B cell (primary cell): ENCODE measurements at regions not wholly inside any gene's neighbourhood (a gene's known extent, or its start where the extent isn't known, plus 50 kb on each side); places are given as distances from the start of the nearest gene placed in this dataset.

Source experiments
- ATAC-seq: fragments of 200-7000 bp; cut with Tn5 transposase; one replicate; pipeline ENCODE4 v1.10.0; 2021; ENCODE audit warnings: low read depth, mild to moderate bottlenecking, moderate number of reproducible peaks, moderate library complexity
- CTCF ChIA-PET: fragments of 350-600 bp; sonication (Branson Sonifier 250); formaldehyde crosslinking; loops from one replicate; lab custom pipeline; 2021; ENCODE audit warnings: antibody characterized with exemption, inconsistent platforms; lab: Charles Lee
- POLR2A ChIA-PET: fragments of 350-600 bp; sonication (Branson Sonifier 250); formaldehyde crosslinking; loops from one replicate; lab custom pipeline; 2021; ENCODE audit warnings: antibody characterized with exemption; lab: Charles Lee
- DNase-seq: peaks from one replicate; pipeline ENCODE4 v3.0.0; 2013
- H2AFZ ChIP-seq: 2 replicates; pipeline ENCODE4 v1.6.1; 2012; ENCODE audit warnings: mild to moderate bottlenecking, low read depth, low read length; ENCODE audit not compliant: insufficient read depth, poor library complexity, severe bottlenecking
- H3K27ac ChIP-seq, 2 donors: 1 replicate in 1 of 2; 2 replicates in 1 of 2; pipeline ENCODE4 v1.5.1; 2012 to 2013; ENCODE audit warnings: low read length in 2 of 2, mild to moderate bottlenecking in 2 of 2, moderate library complexity in 1 of 2
- H3K27me3 ChIP-seq, 4 experiments: fragments of 200-600 bp in 1 of 4; sonication (generic) in 1 of 4; replicated peaks in 1 of 4; 1 replicate in 2 of 4; 2 replicates in 2 of 4; pipeline versions ENCODE4 v1.6.1 to v1.7.0; 2013 to 2016; ENCODE audit warnings: low read length in 3 of 4, mild to moderate bottlenecking in 2 of 4, mixed read lengths in 1 of 4, moderate library complexity in 1 of 4; ENCODE audit not compliant: insufficient read depth in 4 of 4, control insufficient read depth in 3 of 4; ENCODE audit errors: control extremely low read depth in 1 of 4
- H3K36me3 ChIP-seq, 2 experiments: replicated peaks in 1 of 2; 1 replicate in 1 of 2; 2 replicates in 1 of 2; pipeline versions ENCODE4 v1.6.1 to v1.7.1; 2013; ENCODE audit warnings: low read length in 1 of 2; ENCODE audit not compliant: insufficient read depth in 2 of 2, control insufficient read depth in 1 of 2; ENCODE audit errors: control extremely low read depth in 1 of 2, extremely low read depth in 1 of 2
- H3K4me1 ChIP-seq, 2 donors: fragments of 200-600 bp in 1 of 2; sonication (generic) in 1 of 2; 1 replicate in 1 of 2; 2 replicates in 1 of 2; pipeline versions ENCODE4 v1.5.1 to v1.6.1; 2013 to 2017; ENCODE audit warnings: low read length in 2 of 2; ENCODE audit not compliant: control insufficient read depth in 2 of 2, insufficient read depth in 2 of 2
- H3K4me2 ChIP-seq: replicated peaks from 2 replicates; pipeline ENCODE3; 2012; ENCODE audit warnings: mild to moderate bottlenecking, low read depth, low read length; ENCODE audit not compliant: poor library complexity, severe bottlenecking
- H3K4me3 ChIP-seq, 5 experiments: fragments of 200-600 bp in 1 of 5; sonication (generic) in 1 of 5; 1 replicate in 3 of 5; 2 replicates in 2 of 5; pipeline versions ENCODE4 v1.5.1 to v1.7.0; 2011 to 2016; ENCODE audit warnings: low read length in 4 of 5, mild to moderate bottlenecking in 4 of 5, low read depth in 2 of 5, control low read depth in 1 of 5, moderate library complexity in 1 of 5; ENCODE audit not compliant: insufficient read depth in 1 of 5; ENCODE audit errors: control extremely low read depth in 1 of 5, extremely low read depth in 1 of 5
- H3K79me2 ChIP-seq: fragments of 200-600 bp; sonication (generic); one replicate; pipeline ENCODE4 v1.6.0; 2016; ENCODE audit warnings: low read length; ENCODE audit not compliant: control insufficient read depth, insufficient read depth
- H3K9ac ChIP-seq: fragments of 200-600 bp; sonication (generic); 2 replicates; pipeline ENCODE4 v1.6.1; 2017; ENCODE audit warnings: mild to moderate bottlenecking, low read length, moderate library complexity
- H3K9me3 ChIP-seq, 3 donors: one replicate each; pipeline versions ENCODE4 v1.6.1 to v1.7.1; 2013; ENCODE audit warnings: low read length in 2 of 3; ENCODE audit not compliant: control insufficient read depth in 2 of 3, insufficient read depth in 1 of 3; ENCODE audit errors: control extremely low read depth in 1 of 3
- H4K20me1 ChIP-seq: 2 replicates; pipeline ENCODE4 v1.6.0; 2012; ENCODE audit warnings: mild to moderate bottlenecking, low read length; ENCODE audit not compliant: insufficient read depth, control insufficient read depth, poor library complexity, severe bottlenecking
- H3K27ac Mint-ChIP-seq: one replicate; pipeline ENCODE4 v1.8.0; 2021; ENCODE audit warnings: mixed read lengths
- H3K27me3 Mint-ChIP-seq: one replicate; pipeline ENCODE4 v1.8.0; 2021; ENCODE audit warnings: mixed read lengths
- H3K4me1 Mint-ChIP-seq: one replicate; pipeline ENCODE4 v1.8.0; 2021; ENCODE audit warnings: mixed read lengths
- H3K4me3 Mint-ChIP-seq: one replicate; pipeline ENCODE4 v1.8.0; 2021; ENCODE audit warnings: mixed read lengths
- H3K9me3 Mint-ChIP-seq: one replicate; pipeline ENCODE4 v1.8.0; 2022; ENCODE audit warnings: mixed read lengths; ENCODE audit not compliant: insufficient read depth
- CTCF ChIP-seq: fragments of 200-600 bp; IDR thresholded peaks from one replicate; pipeline ENCODE4 v1.8.0; 2022; ENCODE audit warnings: antibody characterized with exemption, mild to moderate bottlenecking
- EZH2 ChIP-seq: IDR thresholded peaks from 2 replicates; pipeline ENCODE4 v1.6.1; 2012; ENCODE audit warnings: borderline replicate concordance, low read depth, mild to moderate bottlenecking, moderate library complexity, low read length; ENCODE audit not compliant: insufficient read depth, poor library complexity, severe bottlenecking
- WGBS: methylation state at CpG from one replicate; pipeline ENCODE4 v1.1.5; 2013; ENCODE audit warnings: missing lambda C conversion rate; ENCODE audit not compliant: insufficient coverage; 5-methylcytosine and 5-hydroxymethylcytosine counted together
- intact Hi-C: fragments of 100-400 bp; cut with micrococcal nuclease; formaldehyde crosslinking; loops from one replicate; pipeline ENCODE4 v1.10.0; 2022

DNA sequence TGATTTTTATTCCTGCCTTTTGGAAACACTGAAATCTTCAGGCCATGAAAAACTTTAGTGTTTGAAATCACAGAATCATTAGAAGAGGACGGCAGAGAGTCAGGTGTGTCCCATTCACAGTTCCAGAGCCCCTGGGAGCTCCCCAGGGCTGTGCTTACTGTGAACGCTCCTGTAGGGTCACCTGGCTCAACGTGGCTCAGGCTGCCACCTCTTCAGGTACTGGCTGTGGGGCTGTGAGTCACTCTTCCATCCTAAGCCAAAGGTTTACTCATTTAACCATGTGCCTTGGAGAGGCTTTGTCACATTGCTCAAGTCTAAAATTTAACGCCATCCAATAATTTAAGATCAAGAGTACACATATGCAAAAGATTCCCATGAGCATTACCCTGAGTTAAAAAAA is 50.2 kb upstream of the FSTL4 start:
- H3K27ac ChIP-seq: no peak overlapping the region
- H3K9me3 Mint-ChIP-seq: no peaks in the 10 kb centered on the region

More for the DNA sequence above, 50.2 kb upstream of the FSTL4 start:
- ATAC-seq (no peak), DNase-seq (no peak)
- no peak overlapping the region for H3K4me2 ChIP-seq
- ChIA-PET POLR2A (no interaction called here), CTCF (interaction anchor here (1.1 kb wide), 1 partner anchor 274 kb away, joined by 3 read pairs; no protein-coding TSS in a partner anchor)
- no peak overlapping the region for H2AFZ ChIP-seq
- no peak overlapping the region for H3K4me3 ChIP-seq
- TF ChIP-seq CTCF (no peak), EZH2 (no peak)
- WGBS: 72% methylated on average over 4 of the region's 4 CpGs
- H3K27me3 ChIP-seq: no peaks in the 10 kb centered on the region
- H4K20me1 ChIP-seq: no peaks in the 10 kb centered on the region
- H3K9me3 ChIP-seq: no peaks in the 10 kb centered on the region
- Mint-ChIP-seq H3K27ac (no peak overlapping the region), H3K4me1 (peaks cover 9% of the 10 kb centered on the region), H3K27me3 (no peaks in the 10 kb centered on the region), H3K4me3 (no peak overlapping the region)
- no peaks in the 10 kb centered on the region for H3K36me3 ChIP-seq
- H3K79me2 ChIP-seq: no peaks in the 10 kb centered on the region
- H3K9ac ChIP-seq: no peak overlapping the region
- intact Hi-C loops: no loop called here
- peaks cover 0 to 12% of the 10 kb centered on the region in 2 donors for H3K4me1 ChIP-seq
